H1 (cell line): ENCODE measurements at regions not wholly inside any gene's neighbourhood (a gene's known extent, or its start where the extent isn't known, plus 50 kb on each side); places are given as distances from the start of the nearest gene placed in this dataset.

ENCODE experiments used
- CTBP2 ChIP-seq: IDR thresholded peaks from 2 replicates; pipeline ENCODE4 v1.7.0; 2011; ENCODE audit warnings: borderline replicate concordance, mild to moderate bottlenecking, moderate library complexity, mixed read lengths, low read length; ENCODE audit not compliant: insufficient read depth, insufficient read length
- POLR2AphosphoS5 ChIP-seq: IDR thresholded peaks from 2 replicates; pipeline ENCODE4 v1.6.1; 2011; ENCODE audit warnings: low read depth, low read length
- RXRA ChIP-seq: IDR thresholded peaks from 2 replicates; pipeline ENCODE4 v1.6.1; 2011; ENCODE audit warnings: low read depth, mild to moderate bottlenecking, low read length, moderate library complexity; ENCODE audit not compliant: insufficient read depth

- no peak for TF ChIP-seq RXRA
- TF ChIP-seq POLR2AphosphoS5, result no peak
- no peak for TF ChIP-seq CTBP2
Observed at GRCh38 chr4:22241415-22241814, 274.5 kb downstream of the ADGRA3 start (continued).
